H1 (cell line): ENCODE measurements at regions not wholly inside any gene's neighbourhood (a gene's known extent, or its start where the extent isn't known, plus 50 kb on each side); places are given as distances from the start of the nearest gene placed in this dataset.

Experiments used
- CTCF ChIA-PET: fragments of 300-600 bp; sonication (Branson Sonifier 250); formaldehyde crosslinking; loops from one replicate; lab custom pipeline; 2021; ENCODE audit not compliant: partially characterized antibody; lab: Charles Lee
- POLR2A ChIA-PET: fragments of 300-600 bp; sonication (Branson Sonifier 250); formaldehyde crosslinking; loops from one replicate; lab custom pipeline; 2021; ENCODE audit warnings: inconsistent platforms; ENCODE audit not compliant: partially characterized antibody; lab: Charles Lee
- DNase-seq, 2 experiments: peaks; one replicate each; pipeline versions ENCODE4 v3.0.0 to v3.0.0-alpha.2; 2010 to 2022; ENCODE audit warnings: low spot score in 2 of 2, low read depth in 1 of 2, mixed read lengths in 1 of 2
- FAIRE-seq: peaks from 2 replicates; lab custom pipeline; 2011; peaks lifted over from hg19 to GRCh38; lab: Jason Lieb, UNC
- H2AFZ ChIP-seq: 2 replicates; pipeline ENCODE4 v1.8.1; 2012; ENCODE audit warnings: low read length, inconsistent platforms
- H2AK5ac ChIP-seq: 2 replicates; pipeline ENCODE4 v1.6.1; 2013; ENCODE audit warnings: low read depth, low read length
- H2BK120ac ChIP-seq: replicated peaks from 2 replicates; pipeline ENCODE3; 2013; ENCODE audit warnings: low read depth, low read length, inconsistent platforms
- H2BK12ac ChIP-seq: 2 replicates; pipeline ENCODE4 v1.6.1; 2013; ENCODE audit warnings: low read depth, low read length
- H2BK15ac ChIP-seq: 2 replicates; pipeline ENCODE4 v1.6.1; 2013; ENCODE audit warnings: low read length
- H2BK20ac ChIP-seq: 2 replicates; pipeline ENCODE4 v1.6.1; 2013; ENCODE audit warnings: low read length
- H2BK5ac ChIP-seq: 2 replicates; pipeline ENCODE4 v1.6.1; 2013; ENCODE audit warnings: low read depth, low read length
- H3K14ac ChIP-seq: 2 replicates; pipeline ENCODE4 v1.6.1; 2013; ENCODE audit warnings: inconsistent platforms; ENCODE audit not compliant: insufficient read length
- H3K18ac ChIP-seq: 2 replicates; pipeline ENCODE4 v1.6.1; 2013; ENCODE audit warnings: low read length; ENCODE audit errors: extremely low read depth
- H3K23ac ChIP-seq: 2 replicates; pipeline ENCODE4 v1.6.1; 2013; ENCODE audit warnings: inconsistent platforms; ENCODE audit not compliant: insufficient read length
- H3K23me2 ChIP-seq: 2 replicates; pipeline ENCODE4 v1.6.1; 2013; ENCODE audit warnings: low read depth, low read length
- H3K27ac ChIP-seq: 2 replicates; pipeline ENCODE4 v1.6.1; 2011; ENCODE audit warnings: low read depth, low read length, inconsistent platforms
- H3K27me3 ChIP-seq, 4 experiments: replicated peaks in 1 of 4; 1 replicate in 1 of 4; 2 replicates in 3 of 4; pipeline versions ENCODE4 v1.6.1 to v1.8.1; 2011 to 2013; ENCODE audit warnings: low read length in 3 of 4, mild to moderate bottlenecking in 3 of 4, inconsistent platforms in 2 of 4, mixed read lengths in 2 of 4, moderate library complexity in 1 of 4; ENCODE audit not compliant: control insufficient read depth in 3 of 4, insufficient read depth in 3 of 4; ENCODE audit errors: extremely low read depth in 1 of 4
- H3K36me3 ChIP-seq, 4 experiments: 2 replicates each; pipeline versions ENCODE4 v1.6.1 to v1.8.1; 2011 to 2013; ENCODE audit warnings: mild to moderate bottlenecking in 4 of 4, low read length in 3 of 4, moderate library complexity in 2 of 4, control low read depth in 1 of 4, inconsistent platforms in 1 of 4; ENCODE audit not compliant: insufficient read depth in 4 of 4, control insufficient read depth in 2 of 4
- H3K4ac ChIP-seq: replicated peaks from 2 replicates; pipeline ENCODE3; 2013; ENCODE audit warnings: low read length, low read depth, mixed read lengths, inconsistent platforms; ENCODE audit not compliant: insufficient read length
- H3K4me1 ChIP-seq, 4 experiments: replicated peaks in 1 of 4; 1 replicate in 1 of 4; 2 replicates in 3 of 4; pipeline versions ENCODE4 v1.6.1 to v1.8.1; 2011 to 2013; ENCODE audit warnings: low read length in 3 of 4, inconsistent platforms in 2 of 4, mixed read lengths in 1 of 4; ENCODE audit not compliant: insufficient read depth in 4 of 4, control insufficient read depth in 3 of 4
- H3K4me2 ChIP-seq, 2 experiments: 2 replicates each; pipeline versions ENCODE4 v1.6.1 to v1.8.1; 2011 to 2013; ENCODE audit warnings: low read depth in 2 of 2, low read length in 2 of 2, control low read depth in 1 of 2, inconsistent platforms in 1 of 2, mild to moderate bottlenecking in 1 of 2; ENCODE audit not compliant: insufficient read depth in 1 of 2
- H3K4me3 ChIP-seq, 4 experiments: fragments of 200-600, 300-600 bp in 1 of 4; sonication (generic), shearing (Covaris generic), sonication (Bioruptor Twin) in 1 of 4; 2 replicates each; pipeline versions ENCODE4 v1.5.1 to v1.8.1; 2011 to 2016; ENCODE audit warnings: low read length in 4 of 4, low read depth in 3 of 4, control low read depth in 2 of 4, inconsistent platforms in 2 of 4, mild to moderate bottlenecking in 2 of 4, mixed read lengths in 1 of 4, moderate library complexity in 1 of 4; ENCODE audit not compliant: insufficient read depth in 2 of 4; ENCODE audit errors: extremely low read depth in 1 of 4
- H3K56ac ChIP-seq: replicated peaks from 2 replicates; pipeline ENCODE3; 2013; ENCODE audit warnings: low read depth, mild to moderate bottlenecking, mixed read lengths, low read length, inconsistent platforms; ENCODE audit not compliant: insufficient read length
- H3K79me1 ChIP-seq: 2 replicates; pipeline ENCODE4 v1.6.1; 2013; ENCODE audit warnings: low read depth, low read length, control low read depth
- H3K79me2 ChIP-seq, 2 experiments: 2 replicates each; pipeline versions ENCODE4 v1.6.1 to v1.8.1; 2012 to 2013; ENCODE audit warnings: low read length in 2 of 2, mild to moderate bottlenecking in 2 of 2, inconsistent platforms in 1 of 2; ENCODE audit not compliant: insufficient read depth in 2 of 2, control insufficient read depth in 1 of 2
- H3K9ac ChIP-seq, 4 experiments: replicated peaks in 1 of 4; 1 replicate in 1 of 4; 2 replicates in 3 of 4; pipeline versions ENCODE4 v1.6.1 to v1.8.1; 2011 to 2013; ENCODE audit warnings: low read depth in 3 of 4, low read length in 3 of 4, control low read depth in 2 of 4, mild to moderate bottlenecking in 2 of 4, moderate library complexity in 2 of 4, inconsistent platforms in 1 of 4; ENCODE audit errors: extremely low read depth in 1 of 4
- H3K9me3 ChIP-seq, 2 experiments: 2 replicates each; pipeline versions ENCODE4 v1.6.1 to v1.8.1; 2012 to 2013; ENCODE audit warnings: mild to moderate bottlenecking in 2 of 2, moderate library complexity in 2 of 2, control low read depth in 1 of 2, inconsistent platforms in 1 of 2, low read depth in 1 of 2, low read length in 1 of 2, mixed read lengths in 1 of 2; ENCODE audit not compliant: insufficient read depth in 2 of 2
- H4K20me1 ChIP-seq, 2 experiments: replicated peaks in 1 of 2; 2 replicates each; pipeline versions ENCODE3 to v1.8.1; 2011 to 2013; ENCODE audit warnings: inconsistent platforms in 2 of 2, low read length in 2 of 2, mild to moderate bottlenecking in 1 of 2; ENCODE audit not compliant: insufficient read depth in 2 of 2, control insufficient read depth in 1 of 2
- H4K5ac ChIP-seq: 2 replicates; pipeline ENCODE4 v1.6.1; 2013; ENCODE audit warnings: low read length, low read depth, mixed read lengths, inconsistent platforms; ENCODE audit not compliant: insufficient read length
- H4K8ac ChIP-seq: 2 replicates; pipeline ENCODE4 v1.8.0; 2013; ENCODE audit warnings: mild to moderate bottlenecking, moderate library complexity, low read length, inconsistent platforms; ENCODE audit not compliant: insufficient read depth; ENCODE audit errors: extremely low read depth
- H4K91ac ChIP-seq: replicated peaks from 2 replicates; pipeline ENCODE3; 2013; ENCODE audit warnings: low read length, mixed read lengths, inconsistent platforms; ENCODE audit not compliant: insufficient read length
- BRCA1 ChIP-seq: IDR thresholded peaks from 2 replicates; pipeline ENCODE4 v1.6.1; 2012; ENCODE audit warnings: low read depth, low read length, improper control_type of control experiment
- WGBS, 2 experiments: shearing (Covaris generic) in 1 of 2; methylation state at CpG; one replicate each; pipeline versions ENCODE4 v1.1.6 to v1.1.7; 2013 to 2015; ENCODE audit warnings: low lambda C conversion rate in 2 of 2, mixed read lengths in 2 of 2, inconsistent platforms in 1 of 2, low coverage in 1 of 2, missing lambda C conversion rate in 1 of 2; ENCODE audit not compliant: insufficient replicate concordance in 2 of 2, insufficient coverage in 1 of 2, insufficient read length in 1 of 2; ENCODE audit errors: extremely low coverage in 1 of 2, missing lambda C conversion rate in 1 of 2; 5-methylcytosine and 5-hydroxymethylcytosine counted together

GRCh38 chr16:55221836-55222235 lies 102.2 kb upstream of the IRX6 start:
- POLR2A ChIA-PET: no interaction called here
- Histone ChIP-seq H3K18ac (no peak overlapping the region), H3K14ac (no peak overlapping the region), H3K23ac (no peak overlapping the region), H2BK12ac (no peak overlapping the region), H3K4me2 (no peak overlapping the region), H2AK5ac (no peak overlapping the region), H3K79me2 (no peaks in the 10 kb centered on the region), H3K4ac (no peak overlapping the region), H2AFZ (no peak overlapping the region), H3K23me2 (no peaks in the 10 kb centered on the region), H4K20me1 (no peaks in the 10 kb centered on the region), H3K79me1 (no peaks in the 10 kb centered on the region), H3K9me3 (peaks cover 3 to 7% of the 10 kb centered on the region in 2 experiments; a peak in 3 of 4 replicates), H3K27ac (no peak overlapping the region), H2BK120ac (no peak overlapping the region), H2BK20ac (no peak overlapping the region), H3K36me3 (no peaks in the 10 kb centered on the region), H3K4me3 (no peak overlapping the region), H2BK5ac (no peak overlapping the region), H3K4me1 (peaks cover 0 to 4% (median 0%) of the 10 kb centered on the region in 4 experiments; a peak in 1 of 7 replicates), H3K27me3 (no peaks in the 10 kb centered on the region), H3K56ac (no peak overlapping the region), H4K91ac (no peak overlapping the region), H3K9ac (no peak overlapping the region), H4K5ac (no peak overlapping the region), H4K8ac (no peak overlapping the region), H2BK15ac (no peak overlapping the region)
- CTCF ChIA-PET: no interaction called here
- FAIRE-seq (no peak), DNase-seq (no peak)
- 96% methylated on average over 3 of the region's 3 CpGs; no CpG with 5 or more reads in 1 of the 2 experiments for WGBS, 2 experiments
- TF ChIP-seq BRCA1: no peak
